CD4-positive, alpha-beta memory T cell (primary cell): ENCODE measurements at regions not wholly inside any gene's neighbourhood (a gene's known extent, or its start where the extent isn't known, plus 50 kb on each side); places are given as distances from the start of the nearest gene placed in this dataset.

Experiments used
- CTCF ChIA-PET: fragments of 350-600 bp; sonication (Branson Sonifier 250); formaldehyde crosslinking; loops from one replicate; lab custom pipeline; 2021; ENCODE audit warnings: inconsistent platforms; ENCODE audit not compliant: partially characterized antibody; lab: Charles Lee
- POLR2A ChIA-PET: fragments of 350-600 bp; sonication (Branson Sonifier 250); formaldehyde crosslinking; loops from one replicate; lab custom pipeline; 2021; ENCODE audit not compliant: partially characterized antibody; lab: Charles Lee
- DNase-seq, 5 donors: peaks; one replicate each; pipeline versions ENCODE4 v3.0.0 to v3.0.0-alpha.2; 2020 to 2022; ENCODE audit warnings: mixed read lengths in 1 of 5
- H3K27ac ChIP-seq: one replicate; pipeline ENCODE4 v1.7.0; 2013; ENCODE audit warnings: low read depth, low read length
- H3K27me3 ChIP-seq: 2 replicates; pipeline ENCODE4 v1.7.0; 2013; ENCODE audit warnings: mild to moderate bottlenecking, low read length, moderate library complexity; ENCODE audit not compliant: insufficient read depth
- H3K36me3 ChIP-seq: 2 replicates; pipeline ENCODE4 v1.7.0; 2013; ENCODE audit warnings: mild to moderate bottlenecking, low read length, moderate library complexity; ENCODE audit not compliant: insufficient read depth
- H3K4me1 ChIP-seq: 2 replicates; pipeline ENCODE4 v1.7.0; 2013; ENCODE audit warnings: mild to moderate bottlenecking, low read length, moderate library complexity; ENCODE audit not compliant: insufficient read depth
- H3K4me3 ChIP-seq, 2 donors: one replicate each; pipeline ENCODE4 v1.7.0; 2013; ENCODE audit warnings: low read length in 2 of 2, mild to moderate bottlenecking in 1 of 2
- H3K9me3 ChIP-seq, 2 donors: one replicate each; pipeline ENCODE4 v1.7.0; 2013; ENCODE audit warnings: low read length in 2 of 2, control low read depth in 1 of 2; ENCODE audit not compliant: control insufficient read depth in 1 of 2
- H3K27ac Mint-ChIP-seq, 7 donors: one replicate each; pipeline ENCODE4 v1.8.0; 2020 to 2021; ENCODE audit warnings: mixed read lengths in 7 of 7, mild to moderate bottlenecking in 6 of 7, inconsistent platforms in 3 of 7, moderate library complexity in 3 of 7
- H3K27me3 Mint-ChIP-seq, 2 donors: one replicate each; pipeline ENCODE4 v1.8.0; 2020 to 2021; ENCODE audit warnings: mixed read lengths in 2 of 2
- H3K36me3 Mint-ChIP-seq, 2 donors: one replicate each; pipeline ENCODE4 v1.8.0; 2020 to 2021; ENCODE audit warnings: mixed read lengths in 2 of 2, inconsistent platforms in 1 of 2, mild to moderate bottlenecking in 1 of 2
- H3K4me1 Mint-ChIP-seq, 4 donors: one replicate each; pipeline ENCODE4 v1.8.0; 2020 to 2021; ENCODE audit warnings: mixed read lengths in 4 of 4, mild to moderate bottlenecking in 1 of 4
- H3K4me3 Mint-ChIP-seq, 8 donors: one replicate each; pipeline ENCODE4 v1.8.0; 2020 to 2021; ENCODE audit warnings: mixed read lengths in 8 of 8, mild to moderate bottlenecking in 7 of 8, moderate library complexity in 6 of 8, inconsistent platforms in 3 of 8
- H3K9me3 Mint-ChIP-seq, 8 donors: one replicate each; pipeline ENCODE4 v1.8.0; 2020 to 2021; ENCODE audit warnings: mixed read lengths in 8 of 8, mild to moderate bottlenecking in 5 of 8, inconsistent platforms in 3 of 8, moderate library complexity in 1 of 8
- intact Hi-C: fragments of 100-400 bp; cut with micrococcal nuclease; formaldehyde crosslinking; loops from one replicate; pipeline ENCODE4 v1.15.1; 2023

GRCh38 chr16:54996186-54996585, 65.5 kb downstream of the IRX5 start:
- Histone ChIP-seq H3K27me3 (no peaks in the 10 kb centered on the region), H3K27ac (no peak overlapping the region), H3K4me3 (no peak overlapping the region), H3K9me3 (no peaks in the 10 kb centered on the region), H3K4me1 (no peaks in the 10 kb centered on the region), H3K36me3 (no peaks in the 10 kb centered on the region)
- ChIA-PET POLR2A (no interaction called here), CTCF (no interaction called here)
- intact Hi-C loops = no loop called here
- Mint-ChIP-seq H3K9me3 (no peaks in the 10 kb centered on the region), H3K27ac (no peak overlapping the region), H3K36me3 (no peaks in the 10 kb centered on the region), H3K4me3 (no peak overlapping the region), H3K27me3 (peaks cover 8 to 9% of the 10 kb centered on the region in 2 donors), H3K4me1 (no peaks in the 10 kb centered on the region)
- DNase-seq = no peak

- Mint-ChIP-seq H3K36me3 (no peaks in the 10 kb centered on the region), H3K27ac (no peak overlapping the region), H3K4me3 (no peak overlapping the region), H3K4me1 (no peaks in the 10 kb centered on the region), H3K27me3 (peaks cover 8 to 10% of the 10 kb centered on the region in 2 donors), H3K9me3 (no peaks in the 10 kb centered on the region)
- Histone ChIP-seq H3K4me3 (no peak overlapping the region), H3K27ac (no peak overlapping the region), H3K27me3 (no peaks in the 10 kb centered on the region), H3K36me3 (no peaks in the 10 kb centered on the region), H3K4me1 (no peaks in the 10 kb centered on the region), H3K9me3 (no peaks in the 10 kb centered on the region)
- CTCF ChIA-PET = no interaction called here
- DNase-seq = no peak
- POLR2A ChIA-PET = no interaction called here
- intact Hi-C loops = no loop called here
These were observed 68.2 kb downstream of the IRX5 start for GRCh38 chr16:54998834-54999233.

- no peaks in the 10 kb centered on the region for H3K4me1 ChIP-seq
- ChIA-PET POLR2A (no interaction called here), CTCF (no interaction called here)
- peaks cover 8 to 10% of the 10 kb centered on the region in 2 donors for H3K27me3 Mint-ChIP-seq
- H3K36me3 ChIP-seq = no peaks in the 10 kb centered on the region
- H3K4me3 Mint-ChIP-seq = no peak overlapping the region
- intact Hi-C loops = no loop called here
- H3K36me3 Mint-ChIP-seq = no peaks in the 10 kb centered on the region
- no peak for DNase-seq
- H3K27ac ChIP-seq = no peak overlapping the region
- no peaks in the 10 kb centered on the region for H3K9me3 ChIP-seq
- H3K27ac Mint-ChIP-seq = no peak overlapping the region
- no peaks in the 10 kb centered on the region for H3K27me3 ChIP-seq
- H3K4me3 ChIP-seq = no peak overlapping the region
- H3K9me3 Mint-ChIP-seq = no peaks in the 10 kb centered on the region
- H3K4me1 Mint-ChIP-seq = no peaks in the 10 kb centered on the region
These were observed 68.8 kb downstream of the IRX5 start for GRCh38 chr16:54999481-54999880.

- intact Hi-C loops = no loop called here
- no peaks in the 10 kb centered on the region for H3K4me1 ChIP-seq
- H3K27ac ChIP-seq = no peak overlapping the region
- no peaks in the 10 kb centered on the region for H3K36me3 Mint-ChIP-seq
- H3K27me3 ChIP-seq = no peaks in the 10 kb centered on the region
- no peaks in the 10 kb centered on the region for H3K9me3 Mint-ChIP-seq
- ChIA-PET POLR2A (no interaction called here), CTCF (no interaction called here)
- H3K27ac Mint-ChIP-seq = no peak overlapping the region
- H3K36me3 ChIP-seq = no peaks in the 10 kb centered on the region
- H3K9me3 ChIP-seq = no peaks in the 10 kb centered on the region
- no peak for DNase-seq
- H3K4me3 ChIP-seq = no peak overlapping the region
- H3K4me1 Mint-ChIP-seq = no peaks in the 10 kb centered on the region
- H3K27me3 Mint-ChIP-seq = peaks cover 8 to 10% of the 10 kb centered on the region in 2 donors
- H3K4me3 Mint-ChIP-seq = no peak overlapping the region
These were observed 69.9 kb downstream of the IRX5 start for GRCh38 chr16:55000595-55000994.

- H3K27ac Mint-ChIP-seq = no peak overlapping the region
- Histone ChIP-seq H3K27ac (no peak overlapping the region), H3K36me3 (no peaks in the 10 kb centered on the region), H3K4me3 (no peak overlapping the region), H3K27me3 (no peaks in the 10 kb centered on the region), H3K9me3 (no peaks in the 10 kb centered on the region), H3K4me1 (no peaks in the 10 kb centered on the region)
- ChIA-PET CTCF (no interaction called here), POLR2A (no interaction called here)
- H3K4me3 Mint-ChIP-seq = no peak overlapping the region
- no peaks in the 10 kb centered on the region for H3K4me1 Mint-ChIP-seq
- H3K27me3 Mint-ChIP-seq = peaks cover 5 to 9% of the 10 kb centered on the region in 2 donors
- no peak for DNase-seq
- no peaks in the 10 kb centered on the region for H3K36me3 Mint-ChIP-seq
- H3K9me3 Mint-ChIP-seq = peaks cover 0 to 2% (median 0%) of the 10 kb centered on the region in 8 donors
- intact Hi-C loops = no loop called here
These were observed 71.3 kb downstream of the IRX5 start for GRCh38 chr16:55001931-55002330.

GRCh38 chr16:55002419-55002818, 71.8 kb downstream of the IRX5 start:
- H3K36me3 Mint-ChIP-seq = no peaks in the 10 kb centered on the region
- Histone ChIP-seq H3K36me3 (no peaks in the 10 kb centered on the region), H3K27ac (no peak overlapping the region), H3K27me3 (no peaks in the 10 kb centered on the region), H3K4me1 (no peaks in the 10 kb centered on the region), H3K9me3 (no peaks in the 10 kb centered on the region), H3K4me3 (no peak overlapping the region)
- H3K4me3 Mint-ChIP-seq = no peak overlapping the region
- POLR2A ChIA-PET = no interaction called here
- intact Hi-C loops = no loop called here
- CTCF ChIA-PET = no interaction called here
- peaks cover 4 to 5% of the 10 kb centered on the region in 2 donors for H3K27me3 Mint-ChIP-seq
- DNase-seq = no peak
- no peak overlapping the region for H3K27ac Mint-ChIP-seq
- no peaks in the 10 kb centered on the region for H3K4me1 Mint-ChIP-seq
- peaks cover 0 to 2% (median 0%) of the 10 kb centered on the region in 8 donors for H3K9me3 Mint-ChIP-seq

- Mint-ChIP-seq H3K27ac (peak overlapping the region in 1 of 7 donors; percentile 27), H3K36me3 (no peaks in the 10 kb centered on the region), H3K4me3 (no peak overlapping the region), H3K4me1 (no peaks in the 10 kb centered on the region), H3K9me3 (peaks cover 0 to 2% (median 0%) of the 10 kb centered on the region in 8 donors), H3K27me3 (peaks cover 4 to 5% of the 10 kb centered on the region in 2 donors)
- intact Hi-C loops = no loop called here
- no peaks in the 10 kb centered on the region for H3K36me3 ChIP-seq
- ChIA-PET POLR2A (no interaction called here), CTCF (no interaction called here)
- H3K27ac ChIP-seq = no peak overlapping the region
- no peaks in the 10 kb centered on the region for H3K9me3 ChIP-seq
- no peaks in the 10 kb centered on the region for H3K4me1 ChIP-seq
- H3K27me3 ChIP-seq = no peaks in the 10 kb centered on the region
- no peak for DNase-seq
- H3K4me3 ChIP-seq = no peak overlapping the region
These were observed 72.6 kb downstream of the IRX5 start for GRCh38 chr16:55003306-55003705.

- CTCF ChIA-PET = no interaction called here
- Mint-ChIP-seq H3K4me1 (no peaks in the 10 kb centered on the region), H3K27me3 (peaks cover under 1 to 5% of the 10 kb centered on the region in 2 donors), H3K4me3 (no peak overlapping the region), H3K36me3 (no peaks in the 10 kb centered on the region), H3K27ac (no peak overlapping the region), H3K9me3 (peaks cover 0 to 2% (median 0%) of the 10 kb centered on the region in 8 donors)
- DNase-seq = no peak
- Histone ChIP-seq H3K36me3 (no peaks in the 10 kb centered on the region), H3K27ac (no peak overlapping the region), H3K27me3 (no peaks in the 10 kb centered on the region), H3K9me3 (no peaks in the 10 kb centered on the region), H3K4me3 (no peak overlapping the region), H3K4me1 (no peaks in the 10 kb centered on the region)
- POLR2A ChIA-PET = no interaction called here
- intact Hi-C loops = no loop called here
These were observed 73.3 kb downstream of the IRX5 start for GRCh38 chr16:55003916-55004315.
